HepG2 (cell line): ENCODE measurements at regions not wholly inside any gene's neighbourhood (a gene's known extent, or its start where the extent isn't known, plus 50 kb on each side); places are given as distances from the start of the nearest gene placed in this dataset.

ENCODE experiments used
- ARID5B ChIP-seq: IDR thresholded peaks from 2 replicates; pipeline ENCODE4 v1.4.0; 2020; ENCODE audit warnings: mild to moderate bottlenecking, missing genetic modification reagents
- ARNT ChIP-seq: fragments of 450-650 bp; IDR thresholded peaks from 2 replicates; pipeline ENCODE4 v1.6.1; 2017
- BRD4 ChIP-seq: sonication (generic); formaldehyde crosslinking; IDR thresholded peaks from 2 replicates; pipeline ENCODE4 v1.4.0; 2020; ENCODE audit warnings: missing genetic modification reagents
- CSRNP2 ChIP-seq: sonication (generic); formaldehyde crosslinking; conservative IDR thresholded peaks from 2 replicates; pipeline ENCODE4 v1.8.0; 2022; ENCODE audit warnings: low read depth, missing genetic modification reagents
- DMAP1 ChIP-seq: IDR thresholded peaks from 2 replicates; pipeline ENCODE4 v1.6.1; 2016
- ESRRA ChIP-seq: sonication (generic); formaldehyde crosslinking; IDR thresholded peaks from 2 replicates; pipeline ENCODE4 v1.5.1; 2020; ENCODE audit warnings: mild to moderate bottlenecking, low read depth, missing genetic modification reagents
- FOXK2 ChIP-seq: fragments of 450-650 bp; IDR thresholded peaks from 2 replicates; pipeline ENCODE4 v1.6.1; 2016
- FOXO4 ChIP-seq: sonication (generic); formaldehyde crosslinking; conservative IDR thresholded peaks from 2 replicates; pipeline ENCODE4 v1.8.1; 2023; ENCODE audit warnings: missing genetic modification reagents
- ISX ChIP-seq: sonication (generic); formaldehyde crosslinking; conservative IDR thresholded peaks from 2 replicates; pipeline ENCODE4 v1.5.0; 2020; ENCODE audit warnings: missing genetic modification reagents
- NFIC ChIP-seq: IDR thresholded peaks from 2 replicates; pipeline ENCODE4 v1.6.1; 2012; ENCODE audit warnings: mild to moderate bottlenecking, low read length, inconsistent platforms
- SATB2 ChIP-seq: sonication (generic); formaldehyde crosslinking; IDR thresholded peaks from 2 replicates; pipeline ENCODE4 v1.5.0; 2020; ENCODE audit warnings: missing genetic modification reagents
- TIGD3 ChIP-seq: sonication (generic); formaldehyde crosslinking; IDR thresholded peaks from 2 replicates; pipeline ENCODE4 v1.5.1; 2020; ENCODE audit warnings: mild to moderate bottlenecking, missing genetic modification reagents, borderline replicate concordance
- ZBTB8A ChIP-seq: sonication (generic); formaldehyde crosslinking; IDR thresholded peaks from 2 replicates; pipeline ENCODE4 v1.4.0; 2020; ENCODE audit warnings: mild to moderate bottlenecking, low read depth, missing genetic modification reagents, borderline replicate concordance
- ZFP1 ChIP-seq: IDR thresholded peaks from 2 replicates; pipeline ENCODE4 v1.6.1; 2016
- ZMYM2 ChIP-seq: sonication (generic); formaldehyde crosslinking; IDR thresholded peaks from 2 replicates; pipeline ENCODE4 v1.8.0; 2022; ENCODE audit warnings: mild to moderate bottlenecking, missing genetic modification reagents
- ZNF10 ChIP-seq: sonication (generic); formaldehyde crosslinking; IDR thresholded peaks from 2 replicates; pipeline ENCODE4 v1.4.0; 2020; ENCODE audit warnings: mild to moderate bottlenecking, low read depth, missing genetic modification reagents, borderline replicate concordance
- ZNF383 ChIP-seq: sonication (generic); formaldehyde crosslinking; IDR thresholded peaks from 2 replicates; pipeline ENCODE4 v1.4.0; 2020; ENCODE audit warnings: missing genetic modification reagents, mild to moderate bottlenecking, borderline replicate concordance
- ZNF547 ChIP-seq: sonication (generic); formaldehyde crosslinking; IDR thresholded peaks from 2 replicates; pipeline ENCODE4 v1.5.1; 2020; ENCODE audit warnings: mild to moderate bottlenecking, missing genetic modification reagents
- ZNF639 ChIP-seq: conservative IDR thresholded peaks from 2 replicates; pipeline ENCODE4 v1.6.1; 2018; ENCODE audit warnings: missing genetic modification reagents
- ZNF746 ChIP-seq: sonication (generic); formaldehyde crosslinking; IDR thresholded peaks from 2 replicates; pipeline ENCODE4 v1.8.0; 2022; ENCODE audit warnings: mild to moderate bottlenecking, missing genetic modification reagents
- ZNF75D ChIP-seq: sonication (generic); formaldehyde crosslinking; IDR thresholded peaks from 2 replicates; pipeline ENCODE4 v1.8.1; 2023; ENCODE audit warnings: missing genetic modification reagents, mild to moderate bottlenecking, borderline replicate concordance
- ZNF761 ChIP-seq: sonication (generic); formaldehyde crosslinking; conservative IDR thresholded peaks from 2 replicates; pipeline ENCODE4 v1.4.0; 2020; ENCODE audit warnings: mild to moderate bottlenecking, missing genetic modification reagents

GRCh38 chr2:234732404-234733092 lies 219.3 kb upstream of the SH3BP4 start (continued):
- no peak for TF ChIP-seq TIGD3 (CRISPR knock-in tag)
- no peak for TF ChIP-seq FOXO4 (CRISPR knock-in tag)
- no peak for TF ChIP-seq ZNF10 (CRISPR knock-in tag)
- TF ChIP-seq ZNF383, result no peak
- TF ChIP-seq BRD4 (CRISPR knock-in tag), result no peak
- no peak for TF ChIP-seq ZNF746
- no peak for TF ChIP-seq ARNT
- TF ChIP-seq ZNF639 (CRISPR knock-in tag), result no peak
- TF ChIP-seq ZBTB8A (CRISPR knock-in tag), result no peak
- TF ChIP-seq CSRNP2 (CRISPR knock-in tag), result no peak
- no peak for TF ChIP-seq ARID5B
- TF ChIP-seq ZMYM2 (CRISPR knock-in tag), result no peak
- no peak for TF ChIP-seq FOXK2
- TF ChIP-seq SATB2 (CRISPR knock-in tag), result no peak
- TF ChIP-seq ZNF75D (CRISPR knock-in tag), result no peak
- no peak for TF ChIP-seq ZFP1 (CRISPR knock-in tag)
- no peak for TF ChIP-seq ISX
- no peak for TF ChIP-seq NFIC
- no peak for TF ChIP-seq ZNF761 (CRISPR knock-in tag)
- no peak for TF ChIP-seq DMAP1 (CRISPR knock-in tag)
- no peak for TF ChIP-seq ESRRA
- TF ChIP-seq ZNF547 (CRISPR knock-in tag), result no peak
